HepG2 (cell line): ENCODE measurements at regions not wholly inside any gene's neighbourhood (a gene's known extent, or its start where the extent isn't known, plus 50 kb on each side); places are given as distances from the start of the nearest gene placed in this dataset.

Experiments used
- ISL2 ChIP-seq: sonication (generic); formaldehyde crosslinking; IDR thresholded peaks from 2 replicates; pipeline ENCODE4 v1.5.0; 2020; ENCODE audit warnings: missing genetic modification reagents
- KAT7 ChIP-seq: IDR thresholded peaks from 2 replicates; pipeline ENCODE4 v1.6.1; 2018; ENCODE audit warnings: borderline replicate concordance, missing compliant biosample characterization
- KDM6A ChIP-seq: IDR thresholded peaks from 2 replicates; pipeline ENCODE4 v1.6.1; 2016; ENCODE audit warnings: low read depth
- MIXL1 ChIP-seq: IDR thresholded peaks from 2 replicates; pipeline ENCODE4 v1.6.1; 2016
- MTA1 ChIP-seq: sonication (generic); formaldehyde crosslinking; IDR thresholded peaks from 2 replicates; pipeline ENCODE4 v1.4.0; 2020; ENCODE audit warnings: missing genetic modification reagents, mild to moderate bottlenecking, borderline replicate concordance
- RFX3 ChIP-seq: IDR thresholded peaks from 2 replicates; pipeline ENCODE4 v1.6.1; 2016; ENCODE audit warnings: missing biosample characterization, missing genetic modification reagents
- RFX5 ChIP-seq: IDR thresholded peaks from 2 replicates; pipeline ENCODE4 v1.6.1; 2011; ENCODE audit warnings: low read depth, low read length, improper control_type of control experiment
- SETDB1 ChIP-seq: sonication (generic); formaldehyde crosslinking; IDR thresholded peaks from 2 replicates; pipeline ENCODE4 v1.5.1; 2020; ENCODE audit warnings: missing genetic modification reagents, mild to moderate bottlenecking, borderline replicate concordance
- TBX2 ChIP-seq: sonication (generic); formaldehyde crosslinking; IDR thresholded peaks from 2 replicates; pipeline ENCODE4 v1.5.0; 2020; ENCODE audit warnings: missing genetic modification reagents, mild to moderate bottlenecking, borderline replicate concordance
- ZNF101 ChIP-seq: sonication (generic); formaldehyde crosslinking; IDR thresholded peaks from 2 replicates; pipeline ENCODE4 v1.4.0; 2020; ENCODE audit warnings: mild to moderate bottlenecking, low read depth, missing genetic modification reagents, borderline replicate concordance
- ZNF34 ChIP-seq: sonication (generic); formaldehyde crosslinking; IDR thresholded peaks from 2 replicates; pipeline ENCODE4 v1.4.0; 2020; ENCODE audit warnings: mild to moderate bottlenecking, missing genetic modification reagents, borderline replicate concordance
- ZNF441 ChIP-seq: sonication (generic); formaldehyde crosslinking; IDR thresholded peaks from 2 replicates; pipeline ENCODE4 v1.7.0; 2021; ENCODE audit warnings: missing genetic modification reagents, borderline replicate concordance
- ZNF468 ChIP-seq: sonication (generic); formaldehyde crosslinking; IDR thresholded peaks from 2 replicates; pipeline ENCODE4 v1.8.0; 2022; ENCODE audit warnings: mild to moderate bottlenecking, moderate library complexity, missing genetic modification reagents
- ZNF678 ChIP-seq: sonication (generic); formaldehyde crosslinking; IDR thresholded peaks from 2 replicates; pipeline ENCODE4 v1.4.0; 2020; ENCODE audit warnings: mild to moderate bottlenecking, missing genetic modification reagents
- ZZZ3 ChIP-seq: sonication (generic); formaldehyde crosslinking; IDR thresholded peaks from 2 replicates; pipeline ENCODE4 v1.4.0; 2020; ENCODE audit warnings: missing genetic modification reagents, mild to moderate bottlenecking, borderline replicate concordance
- TF ChIP-seq, protein P1 (sequence below): sonication (generic); formaldehyde crosslinking; IDR thresholded peaks from 2 replicates; pipeline ENCODE4 v1.4.0; 2020; ENCODE audit warnings: missing genetic modification reagents
- TF ChIP-seq, protein P2 (sequence below): sonication (generic); formaldehyde crosslinking; IDR thresholded peaks from 2 replicates; pipeline ENCODE4 v1.4.0; 2020; ENCODE audit warnings: low read depth, missing genetic modification reagents
- TF ChIP-seq, protein P3 (sequence below): sonication (generic); formaldehyde crosslinking; IDR thresholded peaks from 2 replicates; pipeline ENCODE4 v1.4.0; 2020; ENCODE audit warnings: missing genetic modification reagents, low read depth, mild to moderate bottlenecking, borderline replicate concordance
- TF ChIP-seq, protein P4 (sequence below): IDR thresholded peaks from 2 replicates; pipeline ENCODE4 v1.6.1; 2018; ENCODE audit warnings: missing genetic modification reagents

DNA sequence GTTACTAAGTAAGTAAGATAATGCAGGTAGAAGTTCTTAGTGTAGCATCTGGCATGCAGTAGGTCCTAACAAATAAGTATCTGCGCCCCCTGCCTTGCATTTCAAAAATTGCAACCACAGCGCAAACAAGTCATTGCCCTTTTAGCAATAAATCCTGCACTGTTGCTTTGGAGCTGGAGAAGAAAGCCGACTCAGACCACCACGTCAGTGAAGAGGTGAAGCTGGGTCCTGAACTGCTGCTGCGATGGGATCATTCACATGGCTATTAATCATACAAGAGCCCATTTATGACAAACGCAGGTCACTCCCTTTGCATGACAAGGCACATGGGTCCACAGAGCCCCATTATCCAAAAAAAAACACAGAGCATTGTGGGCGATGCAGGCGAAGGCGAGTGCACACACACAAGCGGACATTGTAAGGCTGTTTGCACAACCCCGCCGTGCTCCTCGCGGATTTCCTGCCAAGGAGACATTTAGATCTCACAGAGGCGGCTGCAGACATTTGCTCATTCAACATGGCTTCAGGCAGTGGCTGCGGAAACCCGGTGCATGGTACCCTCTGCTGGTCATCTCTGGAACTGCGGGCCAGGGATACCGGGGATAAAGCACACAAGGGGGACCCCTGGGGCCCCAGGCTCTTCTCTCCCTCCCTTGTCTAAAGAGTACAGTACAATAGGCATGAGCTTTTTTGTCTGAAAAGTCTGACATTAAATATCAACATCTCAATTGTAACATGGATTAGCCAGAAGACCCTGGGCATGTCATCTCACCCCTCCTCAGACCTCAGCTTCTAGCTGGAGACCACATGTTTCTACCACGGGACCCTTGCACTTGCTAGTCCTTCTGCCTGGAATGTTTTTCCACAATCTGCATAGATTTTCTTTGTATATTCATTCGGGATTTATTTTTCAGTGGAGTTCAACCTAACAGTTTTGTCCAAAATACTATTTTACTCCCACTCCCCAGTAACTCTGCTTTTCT, 56.7 kb downstream of the CYRIA start (continued):
- TF ChIP-seq, protein P1, sequence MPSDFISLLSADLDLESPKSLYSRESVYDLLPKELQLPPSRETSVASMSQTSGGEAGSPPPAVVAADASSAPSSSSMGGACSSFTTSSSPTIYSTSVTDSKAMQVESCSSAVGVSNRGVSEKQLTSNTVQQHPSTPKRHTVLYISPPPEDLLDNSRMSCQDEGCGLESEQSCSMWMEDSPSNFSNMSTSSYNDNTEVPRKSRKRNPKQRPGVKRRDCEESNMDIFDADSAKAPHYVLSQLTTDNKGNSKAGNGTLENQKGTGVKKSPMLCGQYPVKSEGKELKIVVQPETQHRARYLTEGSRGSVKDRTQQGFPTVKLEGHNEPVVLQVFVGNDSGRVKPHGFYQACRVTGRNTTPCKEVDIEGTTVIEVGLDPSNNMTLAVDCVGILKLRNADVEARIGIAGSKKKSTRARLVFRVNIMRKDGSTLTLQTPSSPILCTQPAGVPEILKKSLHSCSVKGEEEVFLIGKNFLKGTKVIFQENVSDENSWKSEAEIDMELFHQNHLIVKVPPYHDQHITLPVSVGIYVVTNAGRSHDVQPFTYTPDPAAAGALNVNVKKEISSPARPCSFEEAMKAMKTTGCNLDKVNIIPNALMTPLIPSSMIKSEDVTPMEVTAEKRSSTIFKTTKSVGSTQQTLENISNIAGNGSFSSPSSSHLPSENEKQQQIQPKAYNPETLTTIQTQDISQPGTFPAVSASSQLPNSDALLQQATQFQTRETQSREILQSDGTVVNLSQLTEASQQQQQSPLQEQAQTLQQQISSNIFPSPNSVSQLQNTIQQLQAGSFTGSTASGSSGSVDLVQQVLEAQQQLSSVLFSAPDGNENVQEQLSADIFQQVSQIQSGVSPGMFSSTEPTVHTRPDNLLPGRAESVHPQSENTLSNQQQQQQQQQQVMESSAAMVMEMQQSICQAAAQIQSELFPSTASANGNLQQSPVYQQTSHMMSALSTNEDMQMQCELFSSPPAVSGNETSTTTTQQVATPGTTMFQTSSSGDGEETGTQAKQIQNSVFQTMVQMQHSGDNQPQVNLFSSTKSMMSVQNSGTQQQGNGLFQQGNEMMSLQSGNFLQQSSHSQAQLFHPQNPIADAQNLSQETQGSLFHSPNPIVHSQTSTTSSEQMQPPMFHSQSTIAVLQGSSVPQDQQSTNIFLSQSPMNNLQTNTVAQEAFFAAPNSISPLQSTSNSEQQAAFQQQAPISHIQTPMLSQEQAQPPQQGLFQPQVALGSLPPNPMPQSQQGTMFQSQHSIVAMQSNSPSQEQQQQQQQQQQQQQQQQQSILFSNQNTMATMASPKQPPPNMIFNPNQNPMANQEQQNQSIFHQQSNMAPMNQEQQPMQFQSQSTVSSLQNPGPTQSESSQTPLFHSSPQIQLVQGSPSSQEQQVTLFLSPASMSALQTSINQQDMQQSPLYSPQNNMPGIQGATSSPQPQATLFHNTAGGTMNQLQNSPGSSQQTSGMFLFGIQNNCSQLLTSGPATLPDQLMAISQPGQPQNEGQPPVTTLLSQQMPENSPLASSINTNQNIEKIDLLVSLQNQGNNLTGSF (CRISPR knock-in tag) = no peak
- TF ChIP-seq MIXL1 (CRISPR knock-in tag) = no peak
- no peak for TF ChIP-seq ZNF678
- TF ChIP-seq RFX5 = no peak
- no peak for TF ChIP-seq ZNF468 (CRISPR knock-in tag)
- TF ChIP-seq, protein P2, sequence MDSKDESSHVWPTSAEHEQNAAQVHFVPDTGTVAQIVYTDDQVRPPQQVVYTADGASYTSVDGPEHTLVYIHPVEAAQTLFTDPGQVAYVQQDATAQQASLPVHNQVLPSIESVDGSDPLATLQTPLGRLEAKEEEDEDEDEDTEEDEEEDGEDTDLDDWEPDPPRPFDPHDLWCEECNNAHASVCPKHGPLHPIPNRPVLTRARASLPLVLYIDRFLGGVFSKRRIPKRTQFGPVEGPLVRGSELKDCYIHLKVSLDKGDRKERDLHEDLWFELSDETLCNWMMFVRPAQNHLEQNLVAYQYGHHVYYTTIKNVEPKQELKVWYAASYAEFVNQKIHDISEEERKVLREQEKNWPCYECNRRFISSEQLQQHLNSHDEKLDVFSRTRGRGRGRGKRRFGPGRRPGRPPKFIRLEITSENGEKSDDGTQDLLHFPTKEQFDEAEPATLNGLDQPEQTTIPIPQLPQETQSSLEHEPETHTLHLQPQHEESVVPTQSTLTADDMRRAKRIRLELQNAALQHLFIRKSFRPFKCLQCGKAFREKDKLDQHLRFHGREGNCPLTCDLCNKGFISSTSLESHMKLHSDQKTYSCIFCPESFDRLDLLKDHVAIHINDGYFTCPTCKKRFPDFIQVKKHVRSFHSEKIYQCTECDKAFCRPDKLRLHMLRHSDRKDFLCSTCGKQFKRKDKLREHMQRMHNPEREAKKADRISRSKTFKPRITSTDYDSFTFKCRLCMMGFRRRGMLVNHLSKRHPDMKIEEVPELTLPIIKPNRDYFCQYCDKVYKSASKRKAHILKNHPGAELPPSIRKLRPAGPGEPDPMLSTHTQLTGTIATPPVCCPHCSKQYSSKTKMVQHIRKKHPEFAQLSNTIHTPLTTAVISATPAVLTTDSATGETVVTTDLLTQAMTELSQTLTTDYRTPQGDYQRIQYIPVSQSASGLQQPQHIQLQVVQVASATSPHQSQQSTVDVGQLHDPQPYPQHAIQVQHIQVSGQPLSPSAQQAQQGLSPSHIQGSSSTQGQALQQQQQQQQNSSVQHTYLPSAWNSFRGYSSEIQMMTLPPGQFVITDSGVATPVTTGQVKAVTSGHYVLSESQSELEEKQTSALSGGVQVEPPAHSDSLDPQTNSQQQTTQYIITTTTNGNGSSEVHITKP (CRISPR knock-in tag) = no peak
- TF ChIP-seq KDM6A (CRISPR knock-in tag) = no peak
- no peak for TF ChIP-seq KAT7 (CRISPR knock-in tag)
- no peak for TF ChIP-seq SETDB1 (CRISPR knock-in tag)
- TF ChIP-seq ISL2 (CRISPR knock-in tag) = 0 out of 2 replicates have a peak, but pooled peaks have one; percentile 12
- no peak for TF ChIP-seq RFX3 (CRISPR knock-in tag)
- TF ChIP-seq MTA1 (CRISPR knock-in tag) = no peak
- peak; percentile 68; the same call in 1 of the 2 replicates for TF ChIP-seq ZNF34 (CRISPR knock-in tag)
- TF ChIP-seq ZZZ3 (CRISPR knock-in tag) = no peak
- TF ChIP-seq, protein P3, sequence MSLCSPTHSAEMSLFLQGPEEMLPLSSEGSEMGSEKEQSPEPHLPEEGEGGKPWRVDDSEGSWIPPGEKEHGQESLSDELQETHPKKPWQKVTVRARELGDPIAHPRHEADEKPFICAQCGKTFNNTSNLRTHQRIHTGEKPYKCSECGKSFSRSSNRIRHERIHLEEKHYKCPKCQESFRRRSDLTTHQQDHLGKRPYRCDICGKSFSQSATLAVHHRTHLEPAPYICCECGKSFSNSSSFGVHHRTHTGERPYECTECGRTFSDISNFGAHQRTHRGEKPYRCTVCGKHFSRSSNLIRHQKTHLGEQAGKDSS = no peak
- no peak for TF ChIP-seq ZNF441 (CRISPR knock-in tag)
- TF ChIP-seq, protein P4, sequence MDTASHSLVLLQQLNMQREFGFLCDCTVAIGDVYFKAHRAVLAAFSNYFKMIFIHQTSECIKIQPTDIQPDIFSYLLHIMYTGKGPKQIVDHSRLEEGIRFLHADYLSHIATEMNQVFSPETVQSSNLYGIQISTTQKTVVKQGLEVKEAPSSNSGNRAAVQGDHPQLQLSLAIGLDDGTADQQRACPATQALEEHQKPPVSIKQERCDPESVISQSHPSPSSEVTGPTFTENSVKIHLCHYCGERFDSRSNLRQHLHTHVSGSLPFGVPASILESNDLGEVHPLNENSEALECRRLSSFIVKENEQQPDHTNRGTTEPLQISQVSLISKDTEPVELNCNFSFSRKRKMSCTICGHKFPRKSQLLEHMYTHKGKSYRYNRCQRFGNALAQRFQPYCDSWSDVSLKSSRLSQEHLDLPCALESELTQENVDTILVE (CRISPR knock-in tag) = no peak
- no peak for TF ChIP-seq TBX2 (CRISPR knock-in tag)
- TF ChIP-seq ZNF101 (CRISPR knock-in tag) = no peak
